SKM-1 treated with dmso at 0.1 percent for 144 hours (cell line): ENCODE measurements at regions not wholly inside any gene's neighbourhood (a gene's known extent, or its start where the extent isn't known, plus 50 kb on each side); places are given as distances from the start of the nearest gene placed in this dataset.

Source experiments
- DNase-seq: peaks from one replicate; lab custom pipeline; 2025; ENCODE audit not compliant: unreplicated experiment; lab: John Stamatoyannopoulos, UW

- no peak for DNase-seq
These were observed 111.0 kb downstream of the TRIB2 start for GRCh38 chr2:12827721-12828120.

GRCh38 chr2:12828980-12829379 is 112.2 kb downstream of the TRIB2 start:
- DNase-seq, result no peak

GRCh38 chr2:12831016-12831415 is 114.3 kb downstream of the TRIB2 start:
- DNase-seq, result no peak

GRCh38 chr2:12834239-12834638 is 117.5 kb downstream of the TRIB2 start:
- no peak for DNase-seq

- no peak for DNase-seq
These were observed 119.0 kb downstream of the TRIB2 start for GRCh38 chr2:12835733-12836132.

GRCh38 chr2:12839339-12839738 is 122.6 kb downstream of the TRIB2 start:
- DNase-seq, result no peak

- no peak for DNase-seq
These were observed 124.3 kb downstream of the TRIB2 start for GRCh38 chr2:12841021-12841420.

GRCh38 chr2:12842917-12843316 is 126.2 kb downstream of the TRIB2 start:
- DNase-seq, result no peak

- DNase-seq, result no peak
These were observed 127.8 kb downstream of the TRIB2 start for GRCh38 chr2:12844511-12844910.

- no peak for DNase-seq
These were observed 131.2 kb downstream of the TRIB2 start for GRCh38 chr2:12847694-12848575.

GRCh38 chr2:12852135-12852534 is 135.4 kb downstream of the TRIB2 start:
- DNase-seq, result no peak

- no peak for DNase-seq
These were observed 137.3 kb downstream of the TRIB2 start for GRCh38 chr2:12854001-12854530.

- no peak for DNase-seq
These were observed 138.8 kb downstream of the TRIB2 start for GRCh38 chr2:12855508-12855907.

GRCh38 chr2:12856934-12857601 is 140.3 kb downstream of the TRIB2 start:
- peak; percentile 98 for DNase-seq

- DNase-seq, result no peak
These were observed 141.2 kb downstream of the TRIB2 start for GRCh38 chr2:12857891-12858290.

GRCh38 chr2:12858786-12859185 is 142.1 kb downstream of the TRIB2 start:
- no peak for DNase-seq

GRCh38 chr2:12861344-12861930 is 144.7 kb downstream of the TRIB2 start:
- no peak for DNase-seq

GRCh38 chr2:12862541-12862940 is 145.8 kb downstream of the TRIB2 start:
- DNase-seq, result no peak

GRCh38 chr2:12863937-12864336 is 147.2 kb downstream of the TRIB2 start:
- DNase-seq, result no peak

GRCh38 chr2:12867631-12868287 is 151.0 kb downstream of the TRIB2 start:
- no peak for DNase-seq

GRCh38 chr2:12870692-12871091 is 154.0 kb downstream of the TRIB2 start:
- DNase-seq, result no peak
